Activated naive CD8-positive, alpha-beta T cell treated with anti-CD3 and anti-CD28 coated beads for 36 hours (primary cell): ENCODE measurements at regions not wholly inside any gene's neighbourhood (a gene's known extent, or its start where the extent isn't known, plus 50 kb on each side); places are given as distances from the start of the nearest gene placed in this dataset.
"Not testable (repeated sequence)": the region's sequence is repeated elsewhere in the genome, so short reads cannot be mapped to it uniquely, and the experiment has no call there.

Experiments used
- DNase-seq: peaks from one replicate; pipeline ENCODE4 v3.0.0; 2021
- H3K27ac Mint-ChIP-seq: one replicate; pipeline ENCODE4 v1.8.0; 2022; ENCODE audit warnings: mild to moderate bottlenecking, moderate library complexity, mixed read lengths
- H3K27me3 Mint-ChIP-seq: one replicate; pipeline ENCODE4 v1.8.0; 2022; ENCODE audit warnings: mild to moderate bottlenecking, mixed read lengths
- H3K36me3 Mint-ChIP-seq: one replicate; pipeline ENCODE4 v1.8.0; 2021; ENCODE audit warnings: mild to moderate bottlenecking, mixed read lengths
- H3K4me1 Mint-ChIP-seq: one replicate; pipeline ENCODE4 v1.8.0; 2021; ENCODE audit warnings: mixed read lengths
- H3K4me3 Mint-ChIP-seq: one replicate; pipeline ENCODE4 v1.8.0; 2022; ENCODE audit warnings: mild to moderate bottlenecking, moderate library complexity, mixed read lengths
- H3K9me3 Mint-ChIP-seq: one replicate; pipeline ENCODE4 v1.8.0; 2022; ENCODE audit warnings: mixed read lengths

DNA sequence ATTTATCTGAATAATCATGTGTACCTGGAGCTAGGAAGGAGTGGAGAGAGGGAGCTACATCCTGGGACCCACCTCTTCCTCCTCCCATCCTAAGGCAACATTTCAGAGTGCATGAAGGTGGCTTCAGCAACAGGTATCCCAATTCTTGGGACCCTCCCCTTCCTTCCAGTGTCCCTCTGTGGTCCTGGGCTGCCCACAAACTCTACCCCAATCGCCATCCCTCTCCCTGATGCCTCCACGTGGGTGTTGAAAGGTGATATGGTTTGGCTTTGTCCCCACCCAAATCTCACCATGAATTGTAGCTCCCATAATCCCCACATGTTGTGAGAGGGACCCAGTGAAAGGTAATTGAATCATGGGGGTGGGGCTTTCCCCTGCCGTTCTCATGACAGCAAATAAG lies 121.4 kb downstream of the MED10 start:
- H3K4me3 Mint-ChIP-seq = no peak overlapping the region
- peaks cover 4% of the 10 kb centered on the region for H3K4me1 Mint-ChIP-seq
- H3K36me3 Mint-ChIP-seq = peaks cover 5% of the 10 kb centered on the region
- H3K27ac Mint-ChIP-seq = no peak overlapping the region
- H3K27me3 Mint-ChIP-seq = peaks cover 9% of the 10 kb centered on the region
- H3K9me3 Mint-ChIP-seq = peaks cover 7% of the 10 kb centered on the region
- DNase-seq = no peak

DNA sequence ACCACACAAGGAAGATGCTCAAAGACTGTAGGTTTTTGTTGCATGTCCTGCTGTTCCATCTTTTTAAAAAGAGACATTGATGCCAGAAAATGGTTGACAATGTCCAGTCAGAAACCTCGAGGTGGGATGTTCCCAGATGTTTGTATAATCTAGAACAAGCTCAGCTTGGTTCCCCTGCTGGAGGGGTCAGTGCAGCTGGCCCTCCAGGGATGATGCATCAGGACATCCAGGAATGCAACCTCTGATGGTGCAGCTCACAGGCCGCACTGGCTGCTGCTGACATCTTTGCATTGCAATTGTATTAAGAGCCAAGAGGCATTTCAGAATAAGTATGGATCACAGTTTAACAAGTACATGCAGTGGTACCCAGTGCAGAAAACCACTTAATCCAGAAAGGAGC lies 122.4 kb downstream of the MED10 start:
- no peak overlapping the region for H3K4me3 Mint-ChIP-seq
- no peak for DNase-seq
- peaks cover 9% of the 10 kb centered on the region for H3K27me3 Mint-ChIP-seq
- peaks cover 5% of the 10 kb centered on the region for H3K36me3 Mint-ChIP-seq
- no peak overlapping the region for H3K27ac Mint-ChIP-seq
- no peaks in the 10 kb centered on the region for H3K4me1 Mint-ChIP-seq
- peaks cover 7% of the 10 kb centered on the region for H3K9me3 Mint-ChIP-seq

DNA sequence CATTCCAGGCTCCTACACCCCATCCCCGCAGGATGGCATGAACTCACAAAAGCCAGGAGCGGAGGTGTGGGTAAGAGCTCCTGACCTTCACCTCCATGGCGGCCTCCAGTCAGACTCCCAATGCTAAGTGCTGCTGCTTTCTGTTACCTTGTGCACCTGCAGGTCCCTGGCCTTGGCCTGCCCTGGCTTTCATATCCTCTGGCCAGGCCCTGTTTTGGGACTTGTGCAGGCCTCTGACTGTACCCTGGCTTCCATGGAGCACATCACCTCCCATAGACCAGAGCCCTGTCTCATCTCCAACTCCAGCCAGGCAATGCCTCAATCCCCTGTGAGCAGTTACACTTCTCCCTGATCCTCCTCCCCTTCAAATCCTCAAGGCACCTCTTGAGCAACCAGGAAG lies 124.5 kb downstream of the MED10 start:
- Mint-ChIP-seq H3K27ac (no peak overlapping the region), H3K27me3 (peaks cover 7% of the 10 kb centered on the region), H3K4me1 (no peaks in the 10 kb centered on the region), H3K9me3 (peaks cover 4% of the 10 kb centered on the region), H3K36me3 (no peaks in the 10 kb centered on the region), H3K4me3 (no peak overlapping the region)
- DNase-seq = no peak

DNA sequence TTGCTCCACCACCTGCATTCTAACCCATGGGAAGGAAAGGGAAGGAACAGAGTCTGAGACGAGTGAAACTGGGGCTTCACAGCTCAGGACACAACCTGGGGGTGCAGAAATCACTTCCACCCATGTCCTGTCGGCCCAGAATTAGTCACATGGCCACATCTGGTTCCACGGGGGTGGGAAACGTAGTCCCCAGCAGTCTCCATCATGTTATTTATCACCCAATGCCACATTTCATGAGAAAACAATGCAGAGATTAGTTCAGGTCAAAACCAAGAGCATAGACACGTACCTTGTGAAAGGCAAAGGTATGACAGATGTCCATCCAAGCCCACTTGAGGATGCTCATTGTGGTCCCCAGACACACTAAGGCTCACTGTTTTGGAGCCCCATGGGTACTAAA lies 125.1 kb downstream of the MED10 start:
- no peak overlapping the region for H3K27ac Mint-ChIP-seq
- H3K4me3 Mint-ChIP-seq = no peak overlapping the region
- no peaks in the 10 kb centered on the region for H3K4me1 Mint-ChIP-seq
- peaks cover 4% of the 10 kb centered on the region for H3K9me3 Mint-ChIP-seq
- no peaks in the 10 kb centered on the region for H3K36me3 Mint-ChIP-seq
- no peak for DNase-seq
- peaks cover 3% of the 10 kb centered on the region for H3K27me3 Mint-ChIP-seq

DNA sequence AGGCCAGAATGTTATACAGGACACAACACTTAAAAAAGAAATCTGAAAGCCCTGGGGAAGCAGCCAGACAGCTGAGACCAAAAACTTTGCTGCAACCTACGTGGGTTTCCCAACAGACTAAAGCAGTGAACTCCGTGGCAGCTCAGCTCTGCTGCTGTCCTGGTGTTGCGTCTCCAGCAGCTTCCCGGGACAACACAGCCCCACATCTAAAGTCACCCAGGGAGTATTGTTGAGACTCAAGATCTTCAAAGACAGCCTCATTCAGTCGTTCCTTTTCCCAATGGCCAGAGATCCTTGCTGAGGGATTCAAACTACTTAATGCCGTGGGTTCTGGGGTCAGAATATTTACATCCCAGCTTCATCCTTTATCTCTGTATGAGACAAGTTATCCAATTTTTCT lies 125.8 kb downstream of the MED10 start:
- peaks cover 4% of the 10 kb centered on the region for H3K9me3 Mint-ChIP-seq
- no peak for DNase-seq
- no peaks in the 10 kb centered on the region for H3K36me3 Mint-ChIP-seq
- no peak overlapping the region for H3K27ac Mint-ChIP-seq
- H3K4me3 Mint-ChIP-seq = no peak overlapping the region
- H3K4me1 Mint-ChIP-seq = no peaks in the 10 kb centered on the region
- H3K27me3 Mint-ChIP-seq = peaks cover 3% of the 10 kb centered on the region

DNA sequence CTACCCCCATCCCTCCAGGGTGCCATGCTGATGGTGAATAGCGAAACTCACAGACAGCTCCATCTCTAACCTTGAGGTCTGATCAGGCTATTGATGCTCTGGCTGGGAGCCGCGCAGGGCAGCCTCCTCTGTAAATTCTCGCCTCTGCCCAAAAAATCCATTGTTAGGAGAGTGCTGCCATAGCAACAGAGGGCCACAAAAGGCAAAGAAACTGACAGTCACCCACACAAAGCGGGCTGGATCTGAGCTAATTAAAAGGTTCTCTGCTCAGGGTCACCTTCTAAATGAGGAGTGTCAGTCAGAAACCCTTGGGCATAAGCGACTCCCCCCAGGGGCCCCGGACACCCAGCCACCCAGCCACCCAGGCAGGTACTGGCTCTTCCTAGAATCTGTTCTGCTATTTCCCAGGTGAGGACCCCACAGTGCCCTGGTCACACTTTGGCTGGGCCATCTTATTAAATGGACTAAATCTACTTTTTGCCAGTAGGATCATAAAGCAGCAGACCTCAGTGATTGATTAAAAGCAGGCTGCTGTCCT lies 126.7 kb downstream of the MED10 start:
- H3K36me3 Mint-ChIP-seq = no peaks in the 10 kb centered on the region
- H3K27ac Mint-ChIP-seq = no peak overlapping the region
- DNase-seq = no peak
- no peaks in the 10 kb centered on the region for H3K9me3 Mint-ChIP-seq
- H3K27me3 Mint-ChIP-seq = peaks cover 3% of the 10 kb centered on the region
- H3K4me3 Mint-ChIP-seq = no peak overlapping the region
- no peaks in the 10 kb centered on the region for H3K4me1 Mint-ChIP-seq

DNA sequence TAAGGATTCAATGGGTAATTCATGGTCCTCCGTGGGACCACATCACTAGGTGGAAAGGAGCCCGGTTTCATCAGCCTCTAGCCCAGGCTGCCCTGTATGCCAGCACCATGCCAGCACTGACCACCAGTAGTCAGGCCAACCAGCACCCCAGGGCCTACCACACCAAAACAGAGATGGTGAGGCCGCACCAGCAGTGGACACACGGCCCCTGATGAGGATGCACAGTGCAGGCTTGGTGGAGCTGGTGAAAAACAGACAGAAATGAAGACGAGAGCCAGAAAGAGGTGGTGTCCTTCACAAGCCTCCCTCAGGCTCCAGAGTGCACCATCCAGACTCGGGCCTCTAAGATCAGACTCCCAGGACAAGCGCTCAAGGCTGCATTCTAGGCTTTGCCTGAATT lies 128.2 kb downstream of the MED10 start:
- no peak overlapping the region for H3K4me3 Mint-ChIP-seq
- H3K27ac Mint-ChIP-seq = no peak overlapping the region
- no peaks in the 10 kb centered on the region for H3K36me3 Mint-ChIP-seq
- H3K9me3 Mint-ChIP-seq = no peaks in the 10 kb centered on the region
- peaks cover under 1% of the 10 kb centered on the region for H3K27me3 Mint-ChIP-seq
- H3K4me1 Mint-ChIP-seq = no peaks in the 10 kb centered on the region
- no peak for DNase-seq

DNA sequence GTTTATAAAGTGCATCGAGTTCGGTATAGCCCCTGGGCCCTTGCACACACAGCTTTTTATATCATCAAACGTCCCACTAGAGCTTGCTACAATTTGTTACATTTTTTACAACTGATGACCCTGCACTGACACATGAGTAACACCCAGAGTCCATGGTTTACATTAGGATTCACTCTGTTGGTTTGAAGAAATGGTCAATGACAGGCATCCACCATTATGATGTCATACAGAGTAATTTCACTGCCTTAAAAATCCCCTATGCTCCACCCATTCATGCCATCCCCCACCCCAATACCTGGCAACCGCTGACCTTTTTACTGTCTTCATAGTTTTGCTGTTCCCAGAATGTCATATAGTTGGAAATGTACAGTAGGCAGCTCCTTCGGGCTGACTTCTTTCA lies 130.2 kb downstream of the MED10 start:
- H3K4me3 Mint-ChIP-seq = no peak overlapping the region
- H3K9me3 Mint-ChIP-seq = no peaks in the 10 kb centered on the region
- H3K36me3 Mint-ChIP-seq = no peaks in the 10 kb centered on the region
- H3K4me1 Mint-ChIP-seq = no peaks in the 10 kb centered on the region
- H3K27me3 Mint-ChIP-seq = no peaks in the 10 kb centered on the region
- H3K27ac Mint-ChIP-seq = no peak overlapping the region
- no peak for DNase-seq

DNA sequence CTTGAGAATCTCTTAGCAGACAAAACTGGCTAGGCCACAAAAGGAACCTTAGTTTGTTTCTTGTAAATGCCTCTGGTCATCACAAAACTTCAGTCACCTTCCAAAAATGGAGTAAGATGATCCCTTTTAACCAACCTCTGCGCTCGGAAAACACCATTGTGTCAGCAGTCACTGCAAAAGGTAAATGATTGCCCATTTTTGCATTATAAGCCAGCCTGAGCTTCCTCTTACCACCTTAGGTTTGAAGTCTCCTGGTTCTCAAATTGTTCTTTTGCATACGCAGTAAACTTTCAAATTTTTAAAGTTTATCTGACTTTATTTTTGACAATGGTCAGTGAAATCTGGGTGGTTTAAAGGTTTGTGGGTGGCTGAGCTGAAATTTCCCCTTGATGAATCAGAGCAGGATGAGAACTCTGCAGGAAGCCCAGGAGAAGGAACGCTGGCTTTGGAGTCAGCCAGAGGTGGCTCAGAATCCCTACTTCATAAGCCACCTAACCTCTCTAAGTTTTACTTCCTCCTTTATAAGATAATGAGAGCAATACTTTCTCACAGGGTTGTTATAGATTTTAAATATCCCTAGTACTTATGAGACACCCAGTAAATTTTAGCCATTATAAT lies 131.4 kb downstream of the MED10 start:
- no peak overlapping the region for H3K27ac Mint-ChIP-seq
- no peaks in the 10 kb centered on the region for H3K9me3 Mint-ChIP-seq
- H3K4me1 Mint-ChIP-seq = no peaks in the 10 kb centered on the region
- DNase-seq = no peak
- no peaks in the 10 kb centered on the region for H3K36me3 Mint-ChIP-seq
- no peak overlapping the region for H3K4me3 Mint-ChIP-seq
- H3K27me3 Mint-ChIP-seq = no peaks in the 10 kb centered on the region

DNA sequence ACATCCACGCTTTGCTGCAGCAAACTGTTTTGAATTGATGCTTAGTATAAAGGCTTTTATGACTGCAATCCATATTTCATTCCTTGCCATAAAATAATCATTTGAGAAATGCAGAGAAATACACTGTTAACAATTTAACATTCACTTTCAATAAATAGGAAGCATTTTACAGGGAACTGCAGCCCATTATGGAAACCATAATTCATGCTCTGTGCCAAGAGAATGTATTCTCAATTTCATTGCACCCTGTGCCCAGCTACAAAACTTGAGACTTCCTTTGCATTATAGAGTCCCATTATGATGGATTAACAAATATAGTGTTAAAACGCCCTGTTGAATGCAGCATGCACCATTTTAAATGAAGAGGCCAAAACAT lies 134.0 kb downstream of the MED10 start:
- Mint-ChIP-seq H3K27ac (no peak overlapping the region), H3K36me3 (no peaks in the 10 kb centered on the region), H3K9me3 (no peaks in the 10 kb centered on the region), H3K4me3 (no peak overlapping the region), H3K27me3 (no peaks in the 10 kb centered on the region), H3K4me1 (no peaks in the 10 kb centered on the region)
- no peak for DNase-seq

DNA sequence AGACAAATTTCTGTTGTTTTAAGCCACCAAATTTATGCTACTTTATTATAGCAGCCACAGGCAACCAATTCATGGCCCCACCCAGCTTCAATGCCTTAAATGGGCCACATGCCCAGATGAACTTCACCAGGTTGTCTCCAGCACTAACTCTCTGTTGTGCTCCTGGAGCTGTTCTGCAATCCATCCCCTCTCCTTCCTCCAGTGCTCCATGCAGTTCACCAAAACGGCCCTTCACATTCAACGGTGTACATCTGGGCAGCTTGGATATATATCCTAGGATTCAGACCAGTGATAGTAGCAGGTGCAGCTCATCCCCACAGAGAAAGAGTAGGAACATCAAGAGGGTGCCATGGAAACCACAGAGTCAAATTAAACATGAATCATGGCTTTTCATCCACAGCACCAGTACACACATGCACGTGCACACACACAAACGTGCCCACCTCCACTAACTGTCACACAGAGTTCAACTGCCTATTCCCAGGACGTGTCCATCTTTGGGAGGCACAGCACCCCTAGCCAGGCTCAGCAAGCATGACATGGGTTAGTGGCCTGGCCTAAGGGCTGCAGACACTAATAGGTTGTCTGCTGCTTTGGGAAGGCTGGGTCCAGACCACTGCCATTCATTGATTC lies 134.5 kb downstream of the MED10 start:
- no peak overlapping the region for H3K27ac Mint-ChIP-seq
- H3K9me3 Mint-ChIP-seq = peaks cover 3% of the 10 kb centered on the region
- H3K27me3 Mint-ChIP-seq = no peaks in the 10 kb centered on the region
- no peaks in the 10 kb centered on the region for H3K4me1 Mint-ChIP-seq
- H3K36me3 Mint-ChIP-seq = no peaks in the 10 kb centered on the region
- H3K4me3 Mint-ChIP-seq = no peak overlapping the region
- no peak for DNase-seq

DNA sequence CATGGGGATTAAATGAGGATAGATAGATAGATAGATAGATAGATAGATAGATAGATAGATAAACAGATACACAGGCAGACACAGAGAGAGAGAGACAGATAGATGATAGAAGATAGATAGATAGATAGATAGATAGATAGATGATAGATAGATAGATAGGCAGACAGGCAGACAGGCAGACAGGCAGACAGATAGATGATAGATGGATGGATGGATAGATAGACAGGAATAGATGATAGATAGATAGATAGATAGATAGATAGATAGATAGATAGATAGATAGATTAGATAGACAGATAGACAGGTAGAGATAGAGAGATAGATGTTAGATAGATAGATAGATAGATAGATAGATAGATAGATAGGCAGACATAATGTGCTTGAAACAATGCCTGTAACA lies 137.3 kb downstream of the MED10 start:
- not testable (repeated sequence) for H3K9me3 Mint-ChIP-seq, H3K4me1 Mint-ChIP-seq, DNase-seq, H3K4me3 Mint-ChIP-seq, H3K27ac Mint-ChIP-seq, H3K36me3 Mint-ChIP-seq, H3K27me3 Mint-ChIP-seq

DNA sequence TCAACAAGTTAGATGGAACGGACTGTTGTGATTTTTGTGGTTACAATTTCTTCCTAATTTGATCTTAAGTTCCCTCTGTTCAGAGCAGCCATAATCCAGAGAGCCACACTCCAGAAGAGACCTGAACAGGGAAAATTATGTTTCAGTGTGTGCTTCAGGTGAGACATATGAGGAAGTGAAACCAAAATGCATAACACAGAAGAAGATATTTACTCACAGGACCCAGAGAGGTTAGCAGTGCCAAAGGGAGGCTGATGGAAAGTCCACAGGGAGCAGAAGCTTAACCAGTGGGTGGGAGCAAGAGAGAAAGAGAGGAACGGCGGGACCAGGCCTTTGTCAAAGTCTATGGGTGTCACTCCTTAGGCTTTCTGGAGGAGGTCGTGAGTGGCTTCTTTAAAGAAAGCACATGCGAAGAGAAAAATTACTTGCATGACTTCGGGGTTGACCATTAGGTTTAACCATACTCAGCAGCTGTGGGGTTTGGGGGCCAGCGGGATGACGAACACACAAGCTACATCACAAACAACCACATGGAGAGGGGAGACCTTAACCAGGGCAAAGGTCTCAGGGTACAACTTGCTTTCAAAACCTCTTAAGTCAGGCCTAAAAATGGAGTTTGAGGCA lies 141.4 kb downstream of the MED10 start:
- Mint-ChIP-seq H3K4me3 (no peak overlapping the region), H3K36me3 (no peaks in the 10 kb centered on the region), H3K4me1 (no peaks in the 10 kb centered on the region), H3K27ac (no peak overlapping the region), H3K27me3 (peaks cover 13% of the 10 kb centered on the region), H3K9me3 (peaks cover 4% of the 10 kb centered on the region)
- DNase-seq = no peak

DNA sequence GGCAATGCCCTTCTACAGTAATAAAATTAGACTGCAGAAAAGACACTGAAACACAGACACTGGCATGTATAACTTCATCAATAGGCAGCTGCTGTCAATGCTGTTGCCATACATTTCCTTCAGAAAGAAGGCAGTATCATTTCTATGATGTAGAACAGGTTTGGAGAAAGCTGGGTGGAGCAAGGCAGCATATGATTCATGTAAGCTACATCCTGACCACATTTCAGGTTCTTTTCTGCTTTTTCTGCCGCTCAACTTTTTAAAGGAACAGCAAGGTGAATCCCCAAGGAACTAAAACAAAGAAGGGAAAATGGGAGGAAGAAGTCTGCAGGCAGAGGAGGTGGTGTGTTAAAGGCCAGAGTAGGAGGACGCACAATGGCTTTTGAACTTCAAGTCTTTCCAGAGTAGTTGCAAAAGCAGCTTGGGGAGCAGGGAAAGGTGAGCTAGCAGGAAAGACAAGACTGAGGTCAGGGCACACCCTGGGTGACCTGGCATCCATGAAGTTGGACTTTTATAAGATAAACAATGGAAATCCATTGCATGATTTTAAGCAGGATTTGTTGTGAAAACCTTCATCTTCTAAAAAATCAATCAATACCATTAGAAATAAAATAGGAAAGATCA lies 142.1 kb downstream of the MED10 start:
- no peak for DNase-seq
- H3K4me1 Mint-ChIP-seq = no peaks in the 10 kb centered on the region
- H3K9me3 Mint-ChIP-seq = peaks cover 4% of the 10 kb centered on the region

DNA sequence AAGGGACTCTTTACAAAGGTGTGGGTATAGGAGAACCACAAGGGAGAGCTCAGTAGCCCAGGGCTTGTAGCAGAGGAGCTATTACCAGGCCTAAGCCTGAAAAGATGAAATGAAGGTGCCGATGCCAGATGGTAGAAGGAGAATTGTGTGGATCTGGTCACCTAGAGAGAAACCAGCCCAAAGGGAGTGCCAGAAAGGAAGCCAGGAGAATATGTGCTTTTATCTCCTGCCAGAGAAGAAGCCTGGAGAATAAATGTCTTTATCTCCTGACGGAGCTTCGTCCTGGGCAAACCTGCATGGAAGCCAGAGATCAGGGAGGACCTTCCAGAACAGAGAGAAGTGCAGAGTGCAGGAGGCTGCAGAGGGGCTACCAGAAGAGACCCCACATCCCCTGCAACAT lies 142.6 kb downstream of the MED10 start:
- Mint-ChIP-seq H3K27ac (no peak overlapping the region), H3K4me1 (no peaks in the 10 kb centered on the region), H3K9me3 (peaks cover 4% of the 10 kb centered on the region), H3K36me3 (no peaks in the 10 kb centered on the region), H3K4me3 (no peak overlapping the region), H3K27me3 (peaks cover 13% of the 10 kb centered on the region)
- no peak for DNase-seq

More for the DNA sequence above, 142.1 kb downstream of the MED10 start:
- no peak overlapping the region for H3K27ac Mint-ChIP-seq
- H3K27me3 Mint-ChIP-seq = peaks cover 13% of the 10 kb centered on the region
- H3K36me3 Mint-ChIP-seq = no peaks in the 10 kb centered on the region
- no peak overlapping the region for H3K4me3 Mint-ChIP-seq
